ENCODE measurements at regions not wholly inside any gene's neighbourhood (a gene's known extent, or its start where the extent isn't known, plus 50 kb on each side); places are given as distances from the start of the nearest gene placed in this dataset.
"Not testable (repeated sequence)": the region's sequence is repeated elsewhere in the genome, so short reads cannot be mapped to it uniquely, and the experiment has no call there.

DNA sequence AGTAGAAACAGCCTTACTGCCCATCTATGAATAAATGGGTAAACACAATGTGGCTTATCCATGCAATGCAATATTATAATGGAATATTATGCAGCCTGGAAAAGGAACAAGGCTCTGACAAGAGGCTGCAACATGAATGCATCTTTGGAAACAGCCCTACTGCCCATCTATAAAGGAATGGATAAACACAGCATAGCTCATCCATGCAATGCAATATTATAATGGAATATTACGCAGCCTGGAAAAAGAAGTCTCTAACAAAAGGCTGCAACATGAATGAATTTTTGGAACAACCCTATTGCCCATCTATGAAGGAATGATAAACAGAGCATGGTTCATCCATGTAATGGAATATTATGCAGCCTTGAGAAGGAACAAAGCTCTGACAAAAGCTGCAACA, 161.0 kb downstream of the CRLF2 start:
- DNase-seq (no peak), ATAC-seq (no peak)
- Histone ChIP-seq H3K27ac (no peak overlapping the region), H3K9me3 (peaks cover 29% of the 10 kb centered on the region), H3K27me3 (ENCODE audit: low read depth) (no peaks in the 10 kb centered on the region), H3K4me1 (no peaks in the 10 kb centered on the region), H3K36me3 (no peaks in the 10 kb centered on the region), H3K4me3 (no peak overlapping the region)
- TF ChIP-seq, protein P1, sequence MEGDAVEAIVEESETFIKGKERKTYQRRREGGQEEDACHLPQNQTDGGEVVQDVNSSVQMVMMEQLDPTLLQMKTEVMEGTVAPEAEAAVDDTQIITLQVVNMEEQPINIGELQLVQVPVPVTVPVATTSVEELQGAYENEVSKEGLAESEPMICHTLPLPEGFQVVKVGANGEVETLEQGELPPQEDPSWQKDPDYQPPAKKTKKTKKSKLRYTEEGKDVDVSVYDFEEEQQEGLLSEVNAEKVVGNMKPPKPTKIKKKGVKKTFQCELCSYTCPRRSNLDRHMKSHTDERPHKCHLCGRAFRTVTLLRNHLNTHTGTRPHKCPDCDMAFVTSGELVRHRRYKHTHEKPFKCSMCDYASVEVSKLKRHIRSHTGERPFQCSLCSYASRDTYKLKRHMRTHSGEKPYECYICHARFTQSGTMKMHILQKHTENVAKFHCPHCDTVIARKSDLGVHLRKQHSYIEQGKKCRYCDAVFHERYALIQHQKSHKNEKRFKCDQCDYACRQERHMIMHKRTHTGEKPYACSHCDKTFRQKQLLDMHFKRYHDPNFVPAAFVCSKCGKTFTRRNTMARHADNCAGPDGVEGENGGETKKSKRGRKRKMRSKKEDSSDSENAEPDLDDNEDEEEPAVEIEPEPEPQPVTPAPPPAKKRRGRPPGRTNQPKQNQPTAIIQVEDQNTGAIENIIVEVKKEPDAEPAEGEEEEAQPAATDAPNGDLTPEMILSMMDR (IDR thresholded peaks at IDR 0.05) = no peak
- intact Hi-C loops (cut with DNase I) = no loop called here

DNA sequence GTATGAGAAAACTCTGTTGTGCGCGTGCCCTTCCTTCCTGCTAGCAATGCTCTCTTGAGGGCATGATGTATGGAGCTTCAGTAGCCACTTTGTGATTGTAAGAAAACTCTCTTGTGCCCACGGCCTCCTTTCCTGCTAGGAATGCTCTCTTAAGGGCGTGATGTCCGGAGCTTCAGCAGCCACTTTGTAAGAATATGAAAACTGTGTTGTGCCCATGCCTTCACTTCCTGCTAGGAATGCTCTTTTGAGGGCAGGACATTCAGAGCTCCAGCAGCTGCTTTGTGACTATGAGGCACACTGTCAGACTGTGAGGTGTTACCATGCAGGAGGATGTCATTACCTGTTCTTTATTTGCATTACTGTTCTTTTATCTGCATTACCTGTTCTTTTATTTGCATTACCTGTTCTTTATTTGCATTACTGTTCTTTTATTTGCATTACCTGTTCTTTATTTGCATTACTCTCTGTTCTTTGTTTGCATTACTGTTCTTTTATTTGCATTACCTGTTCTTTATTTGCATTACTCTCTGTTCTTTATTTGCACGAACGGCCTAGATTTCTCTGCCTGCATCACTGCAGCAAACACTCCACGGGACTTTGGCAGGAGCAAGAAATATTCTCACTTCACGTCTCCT, 166.7 kb downstream of the CRLF2 start:
- intact Hi-C loops (cut with DNase I) = no loop called here
- Histone ChIP-seq H3K4me3 (no peak overlapping the region), H3K4me1 (no peaks in the 10 kb centered on the region), H3K27me3 (ENCODE audit: low read depth) (no peaks in the 10 kb centered on the region), H3K36me3 (no peaks in the 10 kb centered on the region), H3K9me3 (peaks cover 14% of the 10 kb centered on the region), H3K27ac (no peak overlapping the region)
- DNase-seq (no peak), ATAC-seq (no peak)
- TF ChIP-seq, protein P1 (IDR thresholded peaks at IDR 0.05) = no peak

DNA sequence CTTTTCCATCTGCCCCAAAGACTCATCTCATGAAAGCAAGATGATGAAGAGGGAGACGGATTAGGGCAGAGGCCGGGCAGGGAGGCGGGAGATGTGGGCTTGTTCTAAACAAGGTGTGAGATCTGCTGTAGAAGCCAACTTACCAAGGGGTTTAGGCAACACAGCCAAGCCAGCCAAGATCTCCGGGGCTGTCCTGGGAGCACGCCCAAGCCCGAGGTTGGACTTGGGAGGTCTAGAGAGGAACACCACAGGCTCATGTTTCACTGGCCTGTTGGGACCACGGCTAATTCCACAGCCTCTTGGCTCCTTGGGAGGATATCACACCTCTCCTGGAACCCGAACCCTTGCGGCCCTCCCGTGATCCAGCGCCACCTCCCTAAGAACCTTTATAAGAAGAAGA, 171.4 kb downstream of the CRLF2 start:
- Histone ChIP-seq H3K27ac (no peak overlapping the region), H3K4me1 (no peaks in the 10 kb centered on the region), H3K27me3 (ENCODE audit: low read depth) (no peaks in the 10 kb centered on the region), H3K9me3 (peaks cover 10% of the 10 kb centered on the region), H3K36me3 (no peaks in the 10 kb centered on the region), H3K4me3 (no peak overlapping the region)
- TF ChIP-seq, protein P1 (IDR thresholded peaks at IDR 0.05) = no peak
- DNase-seq (no peak), ATAC-seq (no peak)
- intact Hi-C loops (cut with DNase I) = no loop called here

DNA sequence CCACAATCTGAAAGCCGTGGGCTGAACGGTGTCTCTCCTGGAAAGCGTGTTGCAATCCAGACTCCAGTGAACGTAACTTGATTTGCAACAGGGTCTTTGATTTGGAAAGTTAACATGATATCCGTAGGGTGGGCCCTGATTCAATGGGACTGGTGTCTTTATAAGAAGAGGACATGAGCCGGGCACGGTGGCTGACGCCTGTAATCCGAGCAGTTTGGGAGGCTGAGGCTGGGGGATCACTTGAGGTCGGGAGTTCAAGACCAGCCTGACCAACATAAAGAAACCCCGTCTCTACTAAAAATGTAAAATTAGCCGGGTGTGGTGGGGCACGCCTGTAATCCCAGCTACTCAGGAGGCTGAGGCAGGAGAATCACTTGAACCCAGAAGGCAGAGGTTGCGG, 176.5 kb downstream of the CRLF2 start:
- intact Hi-C loops (cut with DNase I) = not testable (repeated sequence)

DNA sequence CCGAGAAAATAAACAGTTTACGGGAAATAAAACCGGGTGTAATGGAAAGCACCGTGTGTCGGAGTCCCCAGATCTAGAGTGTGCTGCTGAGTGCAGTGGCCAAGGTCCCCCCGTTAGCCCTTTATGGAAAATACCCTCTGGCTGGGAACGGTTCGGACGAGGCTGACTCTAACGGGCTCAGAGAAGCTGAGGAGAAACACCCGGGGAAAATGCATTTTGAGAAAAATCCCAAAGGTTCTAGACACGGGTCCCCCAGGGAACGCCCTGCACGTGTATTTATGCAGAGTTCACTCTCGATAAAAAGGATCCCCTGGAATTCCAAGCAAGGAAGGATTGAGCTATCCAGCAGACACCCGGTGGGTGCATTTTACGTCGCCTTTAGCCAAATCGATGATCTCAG, 177.2 kb downstream of the CRLF2 start:
- Histone ChIP-seq H3K4me3 (no peak overlapping the region), H3K27me3 (ENCODE audit: low read depth) (no peaks in the 10 kb centered on the region), H3K4me1 (no peaks in the 10 kb centered on the region), H3K36me3 (no peaks in the 10 kb centered on the region), H3K9me3 (no peaks in the 10 kb centered on the region), H3K27ac (no peak overlapping the region)
- no peak for ATAC-seq
- intact Hi-C loops (cut with DNase I) = no loop called here
- DNase-seq = no peak
- TF ChIP-seq, protein P1 (IDR thresholded peaks at IDR 0.05) = no peak

More for the DNA sequence above, 176.5 kb downstream of the CRLF2 start:
- not testable (repeated sequence) for H3K36me3 ChIP-seq; H3K9me3 ChIP-seq; H3K4me1 ChIP-seq; H3K4me3 ChIP-seq; ATAC-seq; H3K27ac ChIP-seq; H3K27me3 ChIP-seq (ENCODE audit: low read depth); DNase-seq

DNA sequence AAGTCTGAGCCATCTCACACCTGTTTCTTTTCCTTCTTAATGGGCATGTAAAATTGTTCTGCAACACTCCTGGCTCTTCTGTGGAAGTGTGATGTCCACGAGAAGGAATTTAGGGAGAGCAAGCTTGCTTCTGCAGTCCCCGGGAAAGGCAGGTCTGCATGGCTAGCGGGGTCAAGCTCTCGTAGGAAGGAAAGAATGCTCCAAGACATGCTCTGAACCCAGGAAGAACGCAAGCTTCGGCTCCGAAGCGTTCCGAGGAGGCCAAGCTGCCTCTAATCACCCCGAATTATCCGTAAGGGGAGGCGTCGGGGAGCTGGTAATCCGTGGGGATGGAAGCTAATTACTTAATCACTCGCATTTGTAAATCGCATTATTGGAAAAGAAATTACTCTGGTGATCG, 177.7 kb downstream of the CRLF2 start:
- intact Hi-C loops (cut with DNase I) = no loop called here
- TF ChIP-seq, protein P1 (IDR thresholded peaks at IDR 0.05) = no peak
- Histone ChIP-seq H3K36me3 (no peaks in the 10 kb centered on the region), H3K27ac (no peak overlapping the region), H3K27me3 (ENCODE audit: low read depth) (no peaks in the 10 kb centered on the region), H3K4me3 (no peak overlapping the region), H3K9me3 (no peaks in the 10 kb centered on the region), H3K4me1 (no peaks in the 10 kb centered on the region)
- no peak for ATAC-seq
- DNase-seq = no peak
